SK-N-SH treated with all-trans-retinoic acid at 6 μM for 48 hours (cell line): ENCODE measurements at regions not wholly inside any gene's neighbourhood (a gene's known extent, or its start where the extent isn't known, plus 50 kb on each side); places are given as distances from the start of the nearest gene placed in this dataset.

Experiments used
- ATAC-seq: fragments of 200-7000 bp; cut with Tn5 transposase; 3 replicates; pipeline ENCODE4 v1.9.1; 2020; ENCODE audit warnings: mild to moderate bottlenecking, moderate library complexity
- ARNTL ChIP-seq: fragments of 450-650 bp; formaldehyde crosslinking; IDR thresholded peaks from 2 replicates; pipeline ENCODE4 v1.5.0; 2020; ENCODE audit warnings: low read depth, mild to moderate bottlenecking, moderate library complexity, borderline replicate concordance
- BACH2 ChIP-seq: fragments of 250-450 bp; sonication (Bioruptor Pico); IDR thresholded peaks from 2 replicates; pipeline ENCODE4 v1.9.0; 2021; ENCODE audit warnings: mild to moderate bottlenecking, borderline replicate concordance
- CREB5 ChIP-seq: fragments of 250-450 bp; sonication (Bioruptor Pico); IDR thresholded peaks from 2 replicates; pipeline ENCODE4 v1.5.1; 2020; ENCODE audit warnings: low read depth, mild to moderate bottlenecking, moderate library complexity
- CSRNP3 ChIP-seq: fragments of 250-450 bp; sonication (Bioruptor Pico); IDR thresholded peaks from 2 replicates; pipeline ENCODE4 v1.5.1; 2021; ENCODE audit warnings: mild to moderate bottlenecking, moderate library complexity
- ESRRG ChIP-seq: fragments of 250-450 bp; sonication (Bioruptor Pico); IDR thresholded peaks from 2 replicates; pipeline ENCODE4 v1.6.1; 2021; ENCODE audit warnings: mild to moderate bottlenecking
- ISL1 ChIP-seq: fragments of 250-450 bp; sonication (Bioruptor Pico); IDR thresholded peaks from 2 replicates; pipeline ENCODE4 v2.1.2; 2022; ENCODE audit warnings: mild to moderate bottlenecking, moderate library complexity
- OSR1 ChIP-seq: fragments of 250-450 bp; sonication (Bioruptor Pico); IDR thresholded peaks from 2 replicates; pipeline ENCODE4 v1.8.0; 2022; ENCODE audit warnings: moderate library complexity, mild to moderate bottlenecking, inconsistent platforms
- POU6F1 ChIP-seq: fragments of 250-450 bp; sonication (Bioruptor Pico); IDR thresholded peaks from 2 replicates; pipeline ENCODE4 v1.8.0; 2021; ENCODE audit warnings: low read depth, mild to moderate bottlenecking, moderate library complexity, borderline replicate concordance
- PPARA ChIP-seq: fragments of 250-450 bp; sonication (Bioruptor Pico); IDR thresholded peaks from 2 replicates; pipeline ENCODE4 v1.5.0; 2020; ENCODE audit warnings: mild to moderate bottlenecking, borderline replicate concordance
- RARB ChIP-seq: fragments of 250-450 bp; sonication (Bioruptor Pico); IDR thresholded peaks from 2 replicates; pipeline ENCODE4 v1.8.0; 2021; ENCODE audit warnings: mild to moderate bottlenecking, moderate library complexity
- SNAI2 ChIP-seq: fragments of 250-450 bp; sonication (Bioruptor Pico); IDR thresholded peaks from 2 replicates; pipeline ENCODE4 v1.5.0; 2020; ENCODE audit warnings: mild to moderate bottlenecking, moderate library complexity
- TCF4 ChIP-seq: fragments of 250-450 bp; sonication (Bioruptor Pico); IDR thresholded peaks from 2 replicates; pipeline ENCODE4 v1.8.0; 2021; ENCODE audit warnings: mild to moderate bottlenecking, moderate library complexity, borderline replicate concordance
- TOX ChIP-seq: fragments of 250-450 bp; sonication (Bioruptor Pico); IDR thresholded peaks from 2 replicates; pipeline ENCODE4 v1.8.0; 2021; ENCODE audit warnings: mild to moderate bottlenecking, moderate library complexity, borderline replicate concordance
- TSHZ2 ChIP-seq: fragments of 250-450 bp; sonication (Bioruptor Pico); IDR thresholded peaks from 2 replicates; pipeline ENCODE4 v1.5.0; 2020; ENCODE audit warnings: mild to moderate bottlenecking, moderate library complexity
- ZC3H10 ChIP-seq: fragments of 250-450 bp; sonication (Bioruptor Pico); IDR thresholded peaks from 2 replicates; pipeline ENCODE4 v1.5.1; 2021; ENCODE audit warnings: mild to moderate bottlenecking, moderate library complexity
- ZFP3 ChIP-seq: fragments of 250-450 bp; sonication (Bioruptor Pico); IDR thresholded peaks from 2 replicates; pipeline ENCODE4 v1.5.0; 2020; ENCODE audit warnings: mild to moderate bottlenecking, moderate library complexity
- ZFP30 ChIP-seq: fragments of 450-650 bp; formaldehyde crosslinking; IDR thresholded peaks from 2 replicates; pipeline ENCODE4 v1.5.0; 2022; ENCODE audit warnings: mild to moderate bottlenecking, moderate library complexity
- ZNF565 ChIP-seq: fragments of 450-650 bp; formaldehyde crosslinking; conservative IDR thresholded peaks from 2 replicates; pipeline ENCODE4 v1.5.0; 2020; ENCODE audit warnings: low read depth, mild to moderate bottlenecking, moderate library complexity
- ZNF70 ChIP-seq: fragments of 450-650 bp; formaldehyde crosslinking; IDR thresholded peaks from 2 replicates; pipeline ENCODE4 v1.5.0; 2020; ENCODE audit warnings: mild to moderate bottlenecking, moderate library complexity
- ZNF8 ChIP-seq: fragments of 450-650 bp; formaldehyde crosslinking; IDR thresholded peaks from 2 replicates; pipeline ENCODE4 v1.5.0; 2020; ENCODE audit warnings: mild to moderate bottlenecking, moderate library complexity
- TF ChIP-seq, protein P1 (sequence below): fragments of 250-450 bp; sonication (Bioruptor Pico); IDR thresholded peaks from 2 replicates; pipeline ENCODE4 v1.8.0; 2020; ENCODE audit warnings: mild to moderate bottlenecking, moderate library complexity, borderline replicate concordance

GRCh38 chr14:84777356-84777755 is 752.6 kb upstream of the FLRT2 start (continued):
- no peak for TF ChIP-seq CSRNP3 (CRISPR knock-in tag)

DNA sequence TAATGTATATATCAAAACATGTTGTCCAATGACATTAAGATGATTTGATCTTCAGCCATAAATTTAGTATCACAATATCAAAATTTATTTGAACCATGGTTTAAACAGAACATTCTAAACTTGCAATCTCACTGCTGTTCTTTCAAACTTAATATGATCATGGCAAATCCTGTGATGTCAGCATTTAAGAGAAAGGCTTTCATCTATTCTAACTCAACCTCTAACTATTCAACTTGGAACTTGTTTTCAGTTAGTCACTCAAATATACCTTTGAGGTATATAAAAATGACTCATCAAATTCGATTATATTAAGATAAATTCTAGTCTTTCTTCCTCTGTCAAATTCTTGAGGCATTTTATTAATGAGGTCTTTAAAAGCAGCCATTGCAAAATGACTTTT is 747.0 kb upstream of the FLRT2 start:
- TF ChIP-seq ESRRG (CRISPR knock-in tag) = no peak
- TF ChIP-seq ZNF565 (CRISPR knock-in tag) = no peak
- no peak for ATAC-seq

DNA sequence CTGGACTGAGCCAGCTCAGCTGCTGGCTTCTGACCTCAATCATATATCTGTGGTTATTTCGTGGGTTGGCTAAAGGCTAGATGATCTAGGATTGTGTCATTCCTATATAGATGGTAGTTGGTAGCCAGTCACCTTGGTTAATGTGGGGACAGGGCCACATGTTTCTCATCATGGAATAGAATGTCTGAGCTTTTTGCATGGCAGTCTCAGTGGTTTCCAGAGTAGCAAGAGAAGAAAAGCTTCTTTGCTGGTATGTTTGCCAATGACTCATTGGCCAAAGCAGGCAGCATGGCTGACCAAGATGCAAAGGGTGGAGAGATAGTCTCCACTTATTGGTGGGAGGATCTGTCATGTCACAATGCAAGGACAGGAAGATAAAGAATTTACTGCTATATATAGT is 746.4 kb upstream of the FLRT2 start:
- TF ChIP-seq, protein P1, sequence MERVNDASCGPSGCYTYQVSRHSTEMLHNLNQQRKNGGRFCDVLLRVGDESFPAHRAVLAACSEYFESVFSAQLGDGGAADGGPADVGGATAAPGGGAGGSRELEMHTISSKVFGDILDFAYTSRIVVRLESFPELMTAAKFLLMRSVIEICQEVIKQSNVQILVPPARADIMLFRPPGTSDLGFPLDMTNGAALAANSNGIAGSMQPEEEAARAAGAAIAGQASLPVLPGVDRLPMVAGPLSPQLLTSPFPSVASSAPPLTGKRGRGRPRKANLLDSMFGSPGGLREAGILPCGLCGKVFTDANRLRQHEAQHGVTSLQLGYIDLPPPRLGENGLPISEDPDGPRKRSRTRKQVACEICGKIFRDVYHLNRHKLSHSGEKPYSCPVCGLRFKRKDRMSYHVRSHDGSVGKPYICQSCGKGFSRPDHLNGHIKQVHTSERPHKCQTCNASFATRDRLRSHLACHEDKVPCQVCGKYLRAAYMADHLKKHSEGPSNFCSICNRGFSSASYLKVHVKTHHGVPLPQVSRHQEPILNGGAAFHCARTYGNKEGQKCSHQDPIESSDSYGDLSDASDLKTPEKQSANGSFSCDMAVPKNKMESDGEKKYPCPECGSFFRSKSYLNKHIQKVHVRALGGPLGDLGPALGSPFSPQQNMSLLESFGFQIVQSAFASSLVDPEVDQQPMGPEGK = no peak
- no peak for TF ChIP-seq BACH2 (CRISPR knock-in tag)
- TF ChIP-seq, all 23 proteins: peak for 0
- no peak for ATAC-seq

GRCh38 chr14:84785996-84786395 is 743.9 kb upstream of the FLRT2 start:
- ATAC-seq = no peak
- TF ChIP-seq ZNF70 (CRISPR knock-in tag) (no peak), ZC3H10 (no peak), RARB (no peak), ARNTL (CRISPR knock-in tag) (no peak), OSR1 (CRISPR knock-in tag) (no peak), SNAI2 (CRISPR knock-in tag) (no peak), ISL1 (CRISPR knock-in tag) (no peak), TCF4 (CRISPR knock-in tag) (no peak), BACH2 (CRISPR knock-in tag) (no peak), PPARA (CRISPR knock-in tag) (no peak), POU6F1 (no peak), TOX (no peak), CREB5 (no peak), ZNF565 (CRISPR knock-in tag) (no peak), ZFP30 (CRISPR knock-in tag) (no peak), ZFP3 (CRISPR knock-in tag) (no peak), ESRRG (CRISPR knock-in tag) (no peak), ZNF8 (no peak), TSHZ2 (CRISPR knock-in tag) (no peak)
- TF ChIP-seq, protein P1 = no peak
